CD14-positive monocyte (primary cell): ENCODE measurements at regions not wholly inside any gene's neighbourhood (a gene's known extent, or its start where the extent isn't known, plus 50 kb on each side); places are given as distances from the start of the nearest gene placed in this dataset.

Experiments
- DNase-seq, 3 donors: peaks; one replicate each; pipeline ENCODE4 v3.0.0-alpha.2; 2011 to 2022
- H2AFZ ChIP-seq: 2 replicates; pipeline ENCODE4 v1.6.0; 2012; ENCODE audit warnings: mild to moderate bottlenecking, low read depth, low read length, inconsistent platforms; ENCODE audit not compliant: insufficient read depth, poor library complexity, severe bottlenecking
- H3K27ac ChIP-seq, 2 donors: 1 replicate in 1 of 2; 2 replicates in 1 of 2; pipeline ENCODE4 v1.5.1; 2012 to 2013; ENCODE audit warnings: low read length in 2 of 2, control low read depth in 1 of 2, inconsistent platforms in 1 of 2, low read depth in 1 of 2, mild to moderate bottlenecking in 1 of 2
- H3K27me3 ChIP-seq, 2 donors: one replicate each; pipeline versions ENCODE4 v1.6.0 to v1.6.1; 2011 to 2013; ENCODE audit warnings: low read length in 2 of 2; ENCODE audit not compliant: control insufficient read depth in 2 of 2, insufficient read depth in 2 of 2
- H3K36me3 ChIP-seq, 2 donors: replicated peaks in 1 of 2; 1 replicate in 1 of 2; 2 replicates in 1 of 2; pipeline versions ENCODE4 v1.5.1 to v1.6.1; 2012 to 2013; ENCODE audit warnings: low read length in 2 of 2, control low read depth in 1 of 2, inconsistent platforms in 1 of 2, mild to moderate bottlenecking in 1 of 2; ENCODE audit not compliant: insufficient read depth in 2 of 2, control insufficient read depth in 1 of 2
- H3K4me1 ChIP-seq, 2 donors: 1 replicate in 1 of 2; 2 replicates in 1 of 2; pipeline versions ENCODE4 v1.5.1 to v1.6.1; 2012 to 2013; ENCODE audit warnings: low read length in 2 of 2, control low read depth in 1 of 2, inconsistent platforms in 1 of 2, mild to moderate bottlenecking in 1 of 2, moderate library complexity in 1 of 2; ENCODE audit not compliant: insufficient read depth in 2 of 2, control insufficient read depth in 1 of 2
- H3K4me2 ChIP-seq: replicated peaks from 2 replicates; pipeline ENCODE3; 2012; ENCODE audit warnings: low read length, moderate library complexity, mild to moderate bottlenecking; ENCODE audit not compliant: poor library complexity, severe bottlenecking; ENCODE audit errors: extremely low read depth
- H3K4me3 ChIP-seq, 3 experiments: fragments of 200-600 bp in 1 of 3; sonication (generic) in 1 of 3; replicated peaks in 1 of 3; 1 replicate in 2 of 3; 2 replicates in 1 of 3; pipeline ENCODE4 v1.5.1; 2011 to 2013; ENCODE audit warnings: low read length in 3 of 3, mild to moderate bottlenecking in 3 of 3, control low read depth in 2 of 3, low read depth in 2 of 3, inconsistent platforms in 1 of 3, moderate library complexity in 1 of 3
- H3K79me2 ChIP-seq: 2 replicates; pipeline ENCODE4 v1.6.0; 2012; ENCODE audit warnings: mild to moderate bottlenecking, control low read depth, inconsistent platforms, low read length, moderate library complexity; ENCODE audit not compliant: insufficient read depth
- H3K9ac ChIP-seq: 2 replicates; pipeline ENCODE4 v1.6.0; 2017; ENCODE audit warnings: low read length, mild to moderate bottlenecking; ENCODE audit not compliant: insufficient read depth, poor library complexity, severe bottlenecking
- H3K9me3 ChIP-seq, 2 donors: replicated peaks in 1 of 2; 1 replicate in 1 of 2; 2 replicates in 1 of 2; pipeline versions ENCODE4 v1.5.1 to v1.6.1; 2012 to 2013; ENCODE audit warnings: low read length in 2 of 2, control low read depth in 1 of 2; ENCODE audit not compliant: control insufficient read depth in 1 of 2, insufficient read depth in 1 of 2
- H4K20me1 ChIP-seq: 2 replicates; pipeline ENCODE4 v1.6.0; 2012; ENCODE audit warnings: mild to moderate bottlenecking, low read length, control low read depth, moderate library complexity; ENCODE audit not compliant: insufficient read depth
- H3K27ac Mint-ChIP-seq, 7 donors: one replicate each; pipeline ENCODE4 v1.8.0; 2020; ENCODE audit warnings: mild to moderate bottlenecking in 7 of 7, mixed read lengths in 7 of 7, moderate library complexity in 6 of 7, inconsistent platforms in 2 of 7
- H3K27me3 Mint-ChIP-seq, 3 donors: one replicate each; pipeline ENCODE4 v1.8.0; 2021 to 2022; ENCODE audit warnings: low read depth in 3 of 3, mild to moderate bottlenecking in 3 of 3, mixed read lengths in 3 of 3, moderate library complexity in 3 of 3, inconsistent platforms in 1 of 3
- H3K36me3 Mint-ChIP-seq, 2 donors: one replicate each; pipeline ENCODE4 v1.8.0; 2020; ENCODE audit warnings: mixed read lengths in 2 of 2, inconsistent platforms in 1 of 2, mild to moderate bottlenecking in 1 of 2
- H3K4me1 Mint-ChIP-seq: one replicate; pipeline ENCODE4 v1.8.0; 2020; ENCODE audit warnings: mild to moderate bottlenecking, mixed read lengths
- H3K4me3 Mint-ChIP-seq, 2 donors: one replicate each; pipeline ENCODE4 v1.8.0; 2020; ENCODE audit warnings: mild to moderate bottlenecking in 2 of 2, mixed read lengths in 2 of 2, moderate library complexity in 1 of 2
- H3K9me3 Mint-ChIP-seq, 7 donors: one replicate each; pipeline ENCODE4 v1.8.0; 2020 to 2022; ENCODE audit warnings: mixed read lengths in 7 of 7, mild to moderate bottlenecking in 6 of 7, moderate library complexity in 6 of 7, inconsistent platforms in 2 of 7
- CTCF ChIP-seq: fragments of 200-600 bp; IDR thresholded peaks from one replicate; pipeline ENCODE4 v1.8.0; 2022; ENCODE audit warnings: antibody characterized with exemption, mild to moderate bottlenecking
- WGBS: methylation state at CpG from one replicate; pipeline ENCODE4 v1.1.5; 2013; ENCODE audit warnings: missing lambda C conversion rate; ENCODE audit not compliant: insufficient coverage; 5-methylcytosine and 5-hydroxymethylcytosine counted together
- intact Hi-C, 2 donors: fragments of 100-400 bp; cut with micrococcal nuclease; formaldehyde crosslinking; loops; one replicate each; pipeline versions ENCODE4 v1.15.0 to v1.15.1; 2023

- no peak for DNase-seq
- H3K4me3 ChIP-seq: no peak overlapping the region
- H3K4me1 ChIP-seq: no peaks in the 10 kb centered on the region
- H4K20me1 ChIP-seq: no peaks in the 10 kb centered on the region
- no peak for TF ChIP-seq CTCF
- no peaks in the 10 kb centered on the region for H3K9me3 ChIP-seq
- Mint-ChIP-seq H3K4me3 (no peak overlapping the region), H3K27ac (no peak overlapping the region), H3K4me1 (no peaks in the 10 kb centered on the region), H3K36me3 (no peaks in the 10 kb centered on the region), H3K27me3 (peaks cover 0 to 2% (median 0%) of the 10 kb centered on the region in 3 donors), H3K9me3 (peaks cover 0 to 2% (median 0%) of the 10 kb centered on the region in 7 donors)
- no peaks in the 10 kb centered on the region for H3K36me3 ChIP-seq
- no peak overlapping the region for H3K27ac ChIP-seq
- H3K9ac ChIP-seq: no peak overlapping the region
- intact Hi-C loops: no loop called here
- no peak overlapping the region for H2AFZ ChIP-seq
- H3K79me2 ChIP-seq: no peaks in the 10 kb centered on the region
- H3K4me2 ChIP-seq: no peak overlapping the region
- H3K27me3 ChIP-seq: no peaks in the 10 kb centered on the region
These were observed 616.7 kb downstream of the SUCLG1 start for GRCh38 chr2:83842421-83842820.

GRCh38 chr2:83837823-83838222 is 621.3 kb downstream of the SUCLG1 start:
- no peak overlapping the region for H3K4me2 ChIP-seq
- no peaks in the 10 kb centered on the region for H3K36me3 ChIP-seq
- intact Hi-C loops: no loop called here
- no peak overlapping the region for H3K9ac ChIP-seq
- Mint-ChIP-seq H3K36me3 (no peaks in the 10 kb centered on the region), H3K27ac (no peak overlapping the region), H3K4me1 (no peaks in the 10 kb centered on the region), H3K27me3 (peaks cover 2 to 4% (median 2%) of the 10 kb centered on the region in 3 donors), H3K4me3 (no peak overlapping the region), H3K9me3 (peaks cover 0 to 6% (median 2%) of the 10 kb centered on the region in 7 donors)
- no peaks in the 10 kb centered on the region for H3K4me1 ChIP-seq
- no peak overlapping the region for H3K4me3 ChIP-seq
- no peak overlapping the region for H3K27ac ChIP-seq
- H2AFZ ChIP-seq: no peak overlapping the region
- no peak for DNase-seq
- H3K9me3 ChIP-seq: no peaks in the 10 kb centered on the region
- no peaks in the 10 kb centered on the region for H3K79me2 ChIP-seq
- WGBS: 63% methylated on average over 3 of the region's 3 CpGs
- H4K20me1 ChIP-seq: no peaks in the 10 kb centered on the region
- no peaks in the 10 kb centered on the region for H3K27me3 ChIP-seq
- no peak for TF ChIP-seq CTCF
